ENCODE measurements at regions not wholly inside any gene's neighbourhood (a gene's known extent, or its start where the extent isn't known, plus 50 kb on each side); places are given as distances from the start of the nearest gene placed in this dataset.

DNA sequence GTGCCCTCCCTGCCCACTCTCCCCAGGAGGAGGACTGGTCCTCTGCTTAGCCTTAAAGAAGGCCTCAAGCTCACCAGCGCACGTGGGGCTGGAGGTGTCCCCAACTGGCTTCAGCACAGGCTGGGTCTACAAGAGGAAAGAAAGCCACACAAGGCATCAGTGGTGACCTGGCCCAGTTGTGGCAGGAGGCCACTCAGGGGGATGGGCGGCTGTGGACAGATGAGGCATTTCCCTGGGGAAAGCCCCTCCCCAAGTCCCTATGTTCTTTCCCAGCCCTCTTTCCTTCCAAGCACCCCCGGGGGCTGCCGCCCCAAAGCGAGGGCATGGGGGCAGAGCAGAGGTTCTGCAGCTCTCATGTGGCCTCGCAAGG, 155.2 kb upstream of the TLE3 start:
- DNase-seq: no peak

DNA sequence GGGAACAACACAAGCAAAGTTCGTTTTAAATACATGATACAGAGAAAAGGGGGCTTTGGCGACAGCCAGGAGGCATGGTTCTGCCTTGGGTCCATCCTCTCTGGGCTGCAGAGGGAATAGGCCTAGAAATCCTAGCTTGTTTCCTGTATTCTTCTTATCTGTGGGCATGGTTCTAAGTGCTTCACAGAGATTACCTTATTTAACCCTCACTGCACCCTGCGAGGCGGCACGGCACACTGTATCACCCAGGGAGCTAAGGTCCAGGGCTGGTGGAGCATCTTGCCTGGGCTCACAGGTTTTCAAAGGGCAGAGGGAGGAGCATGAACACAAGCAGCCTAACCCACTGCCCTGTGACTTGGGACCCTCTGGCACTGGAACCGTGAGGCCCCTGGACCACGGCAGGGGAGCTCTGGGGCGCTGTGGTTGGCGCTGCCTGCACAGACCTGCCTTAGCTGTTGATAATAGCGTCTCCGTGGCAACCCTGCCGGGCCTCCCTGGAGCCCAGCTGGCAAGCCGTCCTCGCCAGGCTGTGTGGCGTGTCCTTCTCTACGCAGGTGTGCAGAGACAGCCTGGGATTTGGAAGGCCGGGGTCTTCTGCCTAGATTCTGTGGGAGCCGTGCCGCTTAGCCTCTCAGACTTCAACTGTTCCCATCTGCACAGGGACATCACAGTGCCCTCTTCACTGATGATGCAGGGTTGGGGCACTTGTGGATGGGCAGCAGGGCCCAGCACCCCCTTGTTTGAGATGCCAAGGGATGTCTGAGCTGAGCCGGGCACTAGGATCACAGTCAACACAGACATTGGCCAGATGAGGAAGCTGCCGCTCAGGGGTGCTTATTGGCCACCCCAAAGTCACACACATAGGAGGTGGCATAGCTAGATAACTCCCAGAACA, 154.6 kb upstream of the TLE3 start:
- peak; percentile 69 for DNase-seq

DNA sequence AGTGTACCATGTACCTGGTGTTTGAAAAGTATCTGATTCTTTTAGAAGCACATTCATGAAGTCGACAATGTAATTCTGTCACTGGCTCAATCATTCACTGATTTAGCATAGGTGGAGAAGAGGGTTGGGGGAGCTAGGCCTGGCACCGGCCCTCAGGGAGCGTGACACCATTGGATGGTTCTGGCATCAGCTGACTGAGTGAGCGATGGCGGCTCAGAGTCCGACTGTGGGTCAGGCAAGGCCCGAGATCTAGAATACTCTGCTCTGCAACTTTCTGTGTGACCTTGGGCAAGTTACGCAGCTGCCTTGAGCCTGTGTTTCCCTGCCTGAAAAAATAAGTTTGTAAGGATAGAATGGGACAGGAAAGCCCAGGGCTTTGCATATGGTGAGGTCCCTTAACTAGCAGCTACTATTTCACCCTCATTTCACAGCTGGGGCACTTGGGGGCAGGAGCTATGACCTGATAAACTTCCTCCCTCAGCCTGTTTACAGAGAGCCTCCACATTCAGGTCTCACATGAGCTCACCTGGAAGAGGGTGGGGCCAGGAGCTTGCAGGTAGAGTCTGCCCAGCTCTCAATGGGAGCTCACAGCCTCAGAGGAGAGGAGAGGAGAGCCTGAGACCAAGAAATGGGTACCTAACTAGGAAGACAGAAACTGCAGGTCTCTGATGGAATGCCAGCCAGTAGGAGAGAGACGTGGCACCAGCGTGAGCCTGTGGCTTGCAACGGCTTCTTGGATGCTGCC, 153.7 kb upstream of the TLE3 start:
- peak; percentile 60 for DNase-seq

DNA sequence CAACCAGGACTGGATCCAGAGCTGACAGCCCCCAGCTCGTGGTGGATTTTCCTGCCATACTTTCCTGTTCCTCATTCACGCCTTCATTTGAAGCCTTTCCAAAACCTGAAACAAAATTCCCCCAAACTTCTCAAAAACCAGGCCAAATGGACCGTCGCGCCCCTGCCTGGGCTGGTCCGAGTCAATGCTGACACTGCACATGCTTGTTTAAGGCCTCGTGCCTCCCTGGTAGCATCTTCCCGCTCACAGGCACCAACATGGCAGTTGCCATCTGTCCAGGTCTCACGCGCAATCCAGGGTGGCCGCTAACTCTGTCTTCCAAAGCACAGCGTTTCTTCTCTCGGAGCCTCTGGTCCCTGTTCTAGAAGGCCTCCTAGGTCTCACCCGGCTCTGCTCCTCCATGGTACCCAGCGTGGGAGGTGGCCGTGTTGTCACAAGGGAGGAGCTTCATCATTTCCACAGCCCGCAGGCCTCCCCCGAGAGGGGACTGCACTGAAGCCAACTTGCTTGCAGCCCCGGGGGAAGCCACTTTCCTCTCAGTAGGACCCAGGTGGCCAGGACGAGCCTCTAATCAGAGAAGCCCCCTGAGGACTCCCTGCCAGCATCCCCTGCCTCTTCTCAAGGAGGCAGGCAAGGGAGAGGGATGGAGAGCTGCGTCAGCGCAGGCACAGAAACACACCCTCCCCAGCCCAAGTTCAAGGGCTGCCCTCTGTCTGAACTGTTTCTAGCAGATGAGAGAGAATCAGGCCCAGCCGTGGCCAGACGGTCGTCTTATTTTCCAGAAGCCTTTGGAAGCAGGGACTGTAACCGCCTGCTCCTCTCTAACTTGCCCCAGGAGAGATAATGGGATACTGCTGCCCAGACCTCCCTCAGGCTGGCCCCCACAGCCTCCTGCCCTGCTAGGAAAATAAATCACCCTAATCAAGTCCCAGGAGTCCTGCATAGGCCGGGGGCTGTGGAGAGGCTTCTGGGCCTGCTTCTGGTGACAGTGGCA, 152.8 kb upstream of the TLE3 start:
- DNase-seq: no peak

DNA sequence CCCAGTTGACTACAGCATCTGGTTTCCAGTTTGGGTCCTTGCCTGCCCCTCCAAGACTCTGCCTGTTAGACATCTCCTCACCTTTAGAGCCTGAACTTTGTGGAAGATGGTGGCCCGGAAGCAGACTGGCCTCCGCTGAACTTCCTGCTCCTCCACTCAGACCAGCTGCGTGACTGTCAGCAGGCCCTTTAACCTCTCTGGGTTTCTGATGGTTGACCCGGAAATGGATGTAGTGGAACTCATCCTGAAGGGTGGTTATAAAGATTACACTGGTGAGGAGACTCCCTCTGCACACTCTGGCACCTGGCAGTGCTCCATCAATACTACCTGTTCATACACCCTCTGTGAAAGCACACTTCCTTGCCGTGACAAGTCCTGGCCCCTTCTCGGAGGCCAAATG, 151.9 kb upstream of the TLE3 start:
- DNase-seq: no peak

DNA sequence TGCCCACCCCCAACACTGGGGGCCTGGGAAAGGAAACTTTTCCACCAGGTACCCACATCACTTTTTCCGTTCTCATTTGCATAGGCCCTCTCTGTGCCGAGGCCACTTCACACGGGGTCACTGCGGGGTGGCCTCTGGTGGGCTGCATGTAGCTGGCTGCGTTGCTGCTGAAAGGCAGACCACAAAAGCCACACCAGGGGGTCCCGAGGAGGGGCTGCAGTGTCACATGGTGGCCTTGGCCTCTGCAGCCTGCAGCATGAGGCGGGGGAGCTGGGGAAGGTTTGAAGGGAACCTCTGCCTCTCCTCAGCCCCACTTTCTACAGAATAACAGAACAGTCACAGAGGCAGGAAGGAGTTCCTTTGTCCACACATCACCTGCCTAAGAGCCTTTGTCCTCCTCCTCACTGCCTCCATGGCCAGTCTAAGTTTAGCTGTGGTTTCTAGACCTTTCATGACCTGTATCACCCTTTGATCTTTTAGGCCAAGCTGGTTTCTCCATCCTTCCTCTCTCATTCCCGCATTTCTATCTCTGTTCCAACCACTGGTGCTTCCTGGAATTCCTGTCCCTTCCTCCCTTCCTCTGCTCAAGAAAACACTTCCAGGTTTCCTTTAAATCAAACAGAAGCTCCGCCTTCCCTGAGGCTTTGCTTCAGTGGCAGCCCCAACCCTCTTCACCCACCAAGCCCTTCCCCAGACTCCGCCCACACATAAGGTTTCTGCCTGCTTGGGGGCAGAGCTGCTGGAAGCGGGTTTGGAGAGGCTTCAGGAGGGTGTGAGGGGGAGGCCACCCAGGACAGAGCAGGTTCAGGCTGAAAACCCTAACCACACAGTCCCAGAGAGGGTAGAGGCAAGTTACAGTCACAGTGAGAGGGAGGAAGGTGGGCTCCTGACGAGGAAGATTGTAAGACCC, 150.7 kb upstream of the TLE3 start:
- DNase-seq: peak; percentile 55

DNA sequence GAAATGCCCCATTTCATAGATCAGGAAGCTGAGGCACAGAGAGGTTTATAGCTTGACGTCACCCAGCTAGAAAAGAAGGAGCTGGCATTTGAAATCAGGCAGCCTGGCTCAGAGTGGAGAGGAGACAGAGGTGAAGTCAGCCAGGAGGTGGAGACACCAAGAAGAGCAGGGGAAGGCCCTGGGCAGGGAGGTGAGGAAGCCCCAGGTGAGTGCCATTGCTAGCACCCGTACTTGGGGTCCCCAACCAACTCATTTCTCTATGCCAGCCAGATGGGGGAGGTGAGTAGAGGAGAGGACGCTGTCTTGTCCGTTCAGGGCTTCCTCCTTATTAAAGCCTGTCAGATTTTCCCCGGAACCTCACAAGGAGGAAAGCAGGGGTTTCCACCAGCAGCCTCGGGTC, 149.6 kb upstream of the TLE3 start:
- DNase-seq: no peak

DNA sequence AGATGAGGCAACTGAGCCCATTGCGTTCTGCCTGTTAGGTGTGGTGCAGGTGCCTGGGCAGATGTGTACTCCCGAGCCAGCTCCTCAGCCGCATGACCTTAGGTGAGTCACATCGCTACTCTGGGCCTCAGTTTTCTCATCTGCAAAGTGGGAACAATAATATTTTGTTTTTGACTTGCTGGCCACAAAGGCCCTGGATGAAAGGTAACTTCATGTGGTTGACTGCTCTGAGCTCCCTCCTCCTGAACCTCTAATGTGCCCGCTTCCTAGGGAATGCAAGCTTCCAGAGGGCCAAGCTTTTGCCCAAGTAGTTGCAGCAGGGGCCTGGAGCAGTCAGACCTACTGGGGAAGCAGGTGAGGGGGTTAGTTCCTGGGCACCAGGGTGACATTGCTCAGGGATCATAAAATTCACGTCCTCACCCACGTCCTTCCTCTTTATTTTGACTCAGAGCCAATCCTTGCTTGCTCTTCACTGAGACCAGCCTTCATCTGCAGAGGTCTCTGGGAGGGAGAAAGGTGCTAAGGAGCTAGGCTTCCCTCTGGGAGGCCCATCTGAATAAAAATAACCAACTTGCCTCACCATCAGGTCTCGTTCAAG, 149.0 kb upstream of the TLE3 start:
- no peak for DNase-seq

DNA sequence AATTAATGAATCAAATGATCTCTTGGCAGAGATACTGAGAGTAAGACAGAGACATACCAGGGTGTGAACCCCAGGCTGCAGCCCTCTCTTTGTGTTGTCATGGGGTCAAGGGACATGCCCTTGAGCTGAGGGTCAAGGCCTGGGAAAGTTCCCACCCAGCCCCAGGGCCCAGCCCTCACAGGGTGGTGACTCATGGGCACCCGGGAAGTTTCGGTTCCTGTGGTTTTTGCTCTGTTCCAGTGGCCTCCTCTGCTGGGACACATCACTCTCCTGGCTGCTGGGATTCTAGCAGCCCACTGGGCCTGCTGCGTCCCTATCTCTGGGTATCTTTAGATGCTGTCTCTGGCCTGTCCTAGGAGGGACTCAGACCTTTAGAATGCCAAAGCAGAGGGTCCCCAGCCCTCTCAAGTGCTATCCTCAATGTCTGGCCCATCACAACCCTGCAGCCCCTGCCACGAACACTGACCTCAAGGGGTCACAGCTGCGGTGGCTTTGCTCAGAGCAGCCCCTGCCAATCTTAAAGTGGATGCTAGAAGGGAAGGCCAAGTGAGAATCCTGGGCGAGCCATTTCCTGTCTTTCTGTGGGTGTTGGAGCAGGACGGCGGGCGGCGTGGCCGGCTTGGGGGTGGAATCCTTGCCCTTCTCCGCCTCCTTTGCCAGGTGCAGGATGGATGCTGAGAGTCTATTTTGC, 148.4 kb upstream of the TLE3 start:
- DNase-seq: no peak

DNA sequence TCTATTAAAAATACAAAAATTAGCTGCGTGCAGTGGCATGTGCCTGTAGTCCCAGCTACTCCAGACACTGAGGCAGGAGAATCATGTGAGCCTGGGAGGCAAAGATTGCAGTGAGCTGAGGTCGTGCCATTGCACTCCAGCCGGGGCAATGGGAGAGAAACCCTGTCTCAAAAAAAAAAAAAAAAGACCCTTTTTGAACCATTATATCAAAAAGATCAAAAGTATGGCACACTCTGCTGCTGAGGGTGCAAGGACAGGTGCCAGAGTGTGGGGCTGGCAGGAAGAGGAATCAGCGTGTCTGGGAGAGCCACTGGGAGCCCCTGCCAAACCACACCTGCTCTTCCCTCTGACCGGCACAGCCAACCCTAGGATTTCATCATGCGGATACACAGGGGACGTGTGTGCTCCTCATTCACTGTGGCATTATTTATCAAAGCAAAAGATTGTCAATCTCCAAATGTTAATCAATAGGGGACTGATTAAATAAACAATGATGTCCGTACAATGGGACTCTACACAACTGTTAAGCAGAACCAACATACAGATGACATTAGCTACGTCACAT, 147.3 kb upstream of the TLE3 start:
- no peak for DNase-seq

DNA sequence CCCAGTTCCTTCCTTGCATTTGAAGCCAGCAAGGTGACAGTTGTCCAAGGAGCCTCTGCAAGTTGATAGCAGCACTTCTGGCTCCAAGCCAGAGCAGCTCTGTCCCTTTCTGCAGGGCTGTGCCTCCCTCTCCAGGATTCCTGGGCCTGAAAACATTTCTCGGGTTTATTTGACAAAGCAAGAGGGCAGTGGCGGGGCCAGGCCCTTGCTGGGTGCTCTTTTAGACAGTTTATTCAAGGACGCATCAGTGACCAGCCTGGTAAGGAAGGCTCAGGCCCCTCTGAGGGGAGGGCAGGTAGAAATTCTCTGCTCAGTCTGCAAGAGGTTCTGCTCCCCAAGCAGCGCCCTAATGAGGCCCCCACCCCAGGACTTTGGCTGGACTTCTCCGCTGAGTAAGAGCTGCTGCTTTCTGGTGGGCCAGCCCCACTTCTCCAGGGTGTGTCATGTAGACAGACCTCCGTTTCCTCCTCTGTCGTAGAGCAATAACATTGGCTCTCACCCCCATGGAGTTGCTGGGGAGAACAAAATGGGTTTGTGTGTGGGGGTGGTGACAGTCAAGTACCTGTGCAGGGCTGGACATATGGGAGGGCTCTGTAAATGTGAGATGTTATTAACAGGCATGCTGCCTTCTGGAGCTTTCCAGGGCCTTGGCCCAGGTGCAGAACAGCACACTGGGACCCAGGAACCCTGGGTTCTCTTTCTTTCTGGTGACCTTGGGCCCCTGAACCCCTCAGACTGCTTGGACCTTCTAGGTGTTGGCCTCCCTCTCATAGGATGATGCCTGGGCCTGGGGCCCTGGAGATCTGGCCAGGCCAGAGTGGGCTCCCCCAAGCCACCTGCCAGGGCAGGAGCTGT, 146.2 kb upstream of the TLE3 start:
- DNase-seq: no peak

DNA sequence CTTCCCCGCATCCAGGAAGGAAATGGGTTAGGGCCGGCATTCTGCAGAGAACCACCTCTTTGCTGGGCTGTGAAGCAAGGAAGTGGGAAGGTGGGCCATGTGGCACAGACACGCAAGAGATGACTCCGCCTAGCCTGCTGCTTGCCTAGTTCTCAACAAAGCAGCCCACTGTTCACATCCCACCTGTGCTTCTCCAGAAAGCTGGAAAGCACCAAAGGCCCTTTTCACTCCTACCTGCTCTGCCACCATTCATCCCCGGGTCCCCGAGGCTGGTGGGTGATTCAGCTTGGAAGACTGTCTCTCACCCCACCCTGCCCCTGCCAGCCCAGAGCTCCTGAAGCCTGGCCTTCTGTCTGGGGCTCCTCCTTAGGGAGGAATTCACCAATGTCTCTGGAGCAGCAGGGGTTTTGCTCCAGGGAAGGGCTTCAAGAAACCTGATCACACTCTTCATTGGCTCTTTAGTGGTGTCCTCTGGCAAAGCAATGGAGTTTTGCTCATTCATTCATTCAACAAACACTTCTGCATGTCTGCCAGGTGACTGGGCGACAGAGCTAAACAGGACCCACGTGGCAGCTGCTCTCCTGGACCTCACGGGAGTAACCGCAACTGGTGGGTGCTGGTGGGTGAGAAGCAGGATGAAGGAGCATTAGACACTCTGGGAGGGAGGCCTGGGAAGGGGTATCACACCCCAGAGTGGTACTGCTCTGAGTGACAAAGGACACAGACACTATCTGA, 145.4 kb upstream of the TLE3 start:
- DNase-seq: no peak

DNA sequence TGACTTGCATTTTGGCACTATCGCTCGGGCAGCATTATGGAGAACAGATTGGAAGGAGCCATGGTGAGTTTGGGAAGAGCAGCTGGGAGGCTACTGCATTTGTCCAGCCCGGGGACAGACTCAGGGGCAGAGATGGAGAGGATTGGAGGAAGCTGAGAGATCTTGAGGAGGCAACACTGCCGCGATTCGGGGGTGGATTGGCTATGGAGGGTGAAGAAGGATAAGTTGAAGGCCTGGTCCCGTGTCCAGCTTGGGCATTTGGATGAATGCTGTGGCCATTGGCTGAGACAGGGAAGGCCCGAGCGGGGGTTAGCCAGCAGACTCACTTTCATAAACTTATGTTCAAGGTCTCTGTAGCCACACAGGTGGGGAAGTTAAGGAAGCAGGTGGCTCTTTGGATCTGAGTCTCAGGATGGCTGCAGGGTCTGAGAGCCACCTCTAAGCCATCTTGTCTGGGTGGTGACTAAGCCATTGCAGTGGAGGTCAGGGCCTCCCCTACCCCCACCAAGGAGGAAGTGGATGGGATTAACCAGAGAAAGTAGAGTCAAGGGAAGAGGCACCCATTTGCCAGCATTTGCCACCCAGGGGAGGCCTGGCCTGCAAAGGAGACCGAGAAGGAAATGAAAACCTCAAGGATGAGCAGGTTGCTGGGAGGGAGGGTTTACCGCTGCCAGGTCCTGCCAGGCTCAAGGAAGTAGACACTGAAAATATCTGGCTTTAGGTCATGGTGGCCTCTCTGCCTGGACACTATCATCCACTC, 144.0 kb upstream of the TLE3 start:
- no peak for DNase-seq

DNA sequence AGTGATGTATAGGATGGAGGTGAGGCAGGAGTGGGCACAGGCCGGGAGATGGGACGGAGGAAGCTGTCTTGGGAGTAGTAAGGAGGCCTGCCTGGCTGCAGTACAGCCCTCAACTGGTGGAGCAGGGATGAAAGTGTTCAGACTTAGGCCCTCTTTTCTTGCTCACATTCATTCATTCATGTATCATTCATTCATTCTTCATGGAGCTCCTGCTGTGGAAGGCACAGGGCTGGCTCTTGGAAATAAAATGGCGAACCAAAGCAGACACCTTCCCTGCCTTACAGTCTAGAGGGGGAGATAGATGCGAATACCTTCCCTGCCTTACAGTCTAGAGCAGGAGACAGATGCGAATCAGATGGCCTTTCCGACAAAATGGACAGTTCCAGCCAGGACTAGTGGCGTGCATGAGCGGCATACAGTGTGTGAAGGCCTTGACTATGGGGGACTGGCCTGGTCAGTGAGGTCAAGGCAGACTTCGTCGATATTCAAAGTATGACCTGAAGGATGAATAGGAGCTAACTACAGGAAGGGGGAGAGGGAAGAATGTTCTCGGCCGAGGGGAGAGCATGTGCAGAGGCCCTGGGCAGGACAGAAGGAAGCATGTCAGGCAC, 143.2 kb upstream of the TLE3 start:
- no peak for DNase-seq

DNA sequence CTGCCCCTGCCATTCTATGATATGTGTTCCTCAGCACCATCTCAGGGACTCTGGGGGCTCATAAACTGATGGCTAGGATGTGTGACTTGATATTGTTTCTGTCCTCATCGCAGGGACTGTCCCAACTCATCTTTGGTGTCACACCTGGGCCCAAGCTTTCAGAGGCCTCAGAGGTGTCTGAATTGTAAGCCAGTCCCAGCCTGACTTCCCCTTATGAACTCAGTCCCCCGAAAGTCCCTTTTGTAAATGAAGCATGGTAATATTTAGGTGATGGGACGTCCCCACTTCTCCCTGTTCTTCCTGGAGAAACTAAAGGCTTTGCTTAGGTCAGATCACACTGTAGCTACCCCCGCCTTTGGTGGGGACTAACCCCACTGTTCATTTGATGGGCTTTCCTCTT, 142.4 kb upstream of the TLE3 start:
- DNase-seq: no peak

DNA sequence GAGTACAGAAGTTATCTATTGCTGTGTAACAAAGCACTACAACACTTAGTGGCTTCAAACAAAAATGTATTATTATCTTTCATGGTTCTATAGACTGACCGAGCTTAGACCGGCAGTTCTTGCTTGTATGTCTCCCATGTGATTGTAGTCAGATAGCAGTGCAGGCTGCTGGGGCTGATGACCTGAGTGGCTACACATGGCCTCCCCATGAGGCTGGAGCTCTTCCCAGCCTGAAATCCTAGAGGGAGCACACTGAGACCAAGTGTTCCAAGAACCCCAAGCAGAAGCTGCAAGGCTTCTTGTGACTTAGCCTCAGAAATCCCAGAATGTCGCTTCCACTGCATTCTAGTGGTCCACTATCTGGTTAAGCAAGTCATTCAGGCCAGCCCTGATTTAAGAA, 141.2 kb upstream of the TLE3 start:
- DNase-seq: no peak

DNA sequence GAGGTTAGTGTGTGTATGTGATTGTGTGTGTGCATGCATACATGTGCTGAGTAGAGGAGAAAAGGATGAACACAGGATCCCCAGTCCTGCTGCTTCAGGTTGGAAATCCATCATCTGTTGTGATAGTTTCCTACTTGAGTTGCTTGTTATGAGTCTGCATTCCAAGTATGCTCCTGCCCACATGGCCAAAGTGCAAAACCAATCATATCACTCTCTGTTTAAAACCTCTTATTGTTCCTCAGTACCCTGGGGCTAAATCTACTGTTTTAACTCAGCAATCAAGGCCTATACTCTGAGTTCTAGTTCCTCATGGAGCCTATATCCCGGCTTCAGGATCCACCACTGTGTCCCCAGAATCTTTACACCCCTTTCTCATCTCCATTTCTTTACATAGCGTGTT, 139.9 kb upstream of the TLE3 start:
- DNase-seq: no peak
